ENCODE measurements at regions not wholly inside any gene's neighbourhood (a gene's known extent, or its start where the extent isn't known, plus 50 kb on each side); places are given as distances from the start of the nearest gene placed in this dataset.

DNA sequence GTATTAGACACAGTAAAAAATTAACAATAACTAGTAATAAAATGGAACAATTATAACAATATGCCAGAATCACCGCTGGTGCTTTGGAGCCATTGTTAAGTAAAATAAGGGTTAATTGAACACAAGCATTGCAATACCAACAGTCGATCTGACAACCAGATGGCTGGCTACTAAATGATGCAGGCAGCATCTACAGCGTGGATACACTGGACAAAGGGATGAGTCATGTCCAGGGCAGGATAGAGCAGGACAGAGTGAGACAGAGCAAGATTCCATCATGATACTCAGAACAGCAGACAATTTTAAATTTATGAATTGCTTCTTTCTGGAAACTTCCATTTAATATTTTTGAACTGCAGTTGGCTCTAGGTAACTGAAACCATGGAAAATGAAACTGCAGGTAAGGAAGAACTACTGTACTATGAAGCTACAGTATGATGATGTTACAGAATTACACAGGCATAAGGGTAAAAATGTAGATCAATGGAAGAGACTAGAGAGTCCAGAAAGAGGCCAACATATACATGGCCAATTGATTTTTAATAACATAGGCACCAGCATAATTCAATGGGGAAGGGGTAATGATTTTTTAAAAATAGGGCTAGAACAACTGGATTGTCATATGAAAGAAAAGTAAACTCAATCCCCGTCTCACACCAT lies 168.7 kb downstream of the RRAGC start:
- DNase-seq (ENCODE audit: low spot score): no peak
- Mint-ChIP-seq H3K4me3 (no peak overlapping the region), H3K9me3 (peaks cover 4% of the 10 kb centered on the region), H3K4me1 (peaks cover 9% of the 10 kb centered on the region), H3K27ac (no peak overlapping the region), H3K36me3 (no peaks in the 10 kb centered on the region), H3K27me3 (ENCODE audit: insufficient read depth, low read depth) (no peaks in the 10 kb centered on the region)
- Histone ChIP-seq H3K27me3 (no peaks in the 10 kb centered on the region), H3K4me1 (no peaks in the 10 kb centered on the region), H4K20me1 (ENCODE audit: low read depth) (no peaks in the 10 kb centered on the region), H3K4me3 (no peak overlapping the region), H3K79me2 (ENCODE audit: low read depth) (no peaks in the 10 kb centered on the region), H3K36me3 (no peaks in the 10 kb centered on the region), H3K27ac (no peak overlapping the region), H2AFZ (replicated peaks) (no peak overlapping the region), H3K4me2 (no peak overlapping the region), H3K9me3 (ENCODE audit: low read depth) (no peaks in the 10 kb centered on the region), H3K9ac (no peak overlapping the region), H3F3A (ENCODE audit: low read depth) (no peaks in the 10 kb centered on the region)
- no peak for TF ChIP-seq EZH2 (IDR thresholded peaks at IDR 0.05)
- TF ChIP-seq EZH2phosphoT487 (IDR thresholded peaks at IDR 0.05): no peak
- TF ChIP-seq, protein P1, sequence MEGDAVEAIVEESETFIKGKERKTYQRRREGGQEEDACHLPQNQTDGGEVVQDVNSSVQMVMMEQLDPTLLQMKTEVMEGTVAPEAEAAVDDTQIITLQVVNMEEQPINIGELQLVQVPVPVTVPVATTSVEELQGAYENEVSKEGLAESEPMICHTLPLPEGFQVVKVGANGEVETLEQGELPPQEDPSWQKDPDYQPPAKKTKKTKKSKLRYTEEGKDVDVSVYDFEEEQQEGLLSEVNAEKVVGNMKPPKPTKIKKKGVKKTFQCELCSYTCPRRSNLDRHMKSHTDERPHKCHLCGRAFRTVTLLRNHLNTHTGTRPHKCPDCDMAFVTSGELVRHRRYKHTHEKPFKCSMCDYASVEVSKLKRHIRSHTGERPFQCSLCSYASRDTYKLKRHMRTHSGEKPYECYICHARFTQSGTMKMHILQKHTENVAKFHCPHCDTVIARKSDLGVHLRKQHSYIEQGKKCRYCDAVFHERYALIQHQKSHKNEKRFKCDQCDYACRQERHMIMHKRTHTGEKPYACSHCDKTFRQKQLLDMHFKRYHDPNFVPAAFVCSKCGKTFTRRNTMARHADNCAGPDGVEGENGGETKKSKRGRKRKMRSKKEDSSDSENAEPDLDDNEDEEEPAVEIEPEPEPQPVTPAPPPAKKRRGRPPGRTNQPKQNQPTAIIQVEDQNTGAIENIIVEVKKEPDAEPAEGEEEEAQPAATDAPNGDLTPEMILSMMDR (IDR thresholded peaks at IDR 0.05): no peak

DNA sequence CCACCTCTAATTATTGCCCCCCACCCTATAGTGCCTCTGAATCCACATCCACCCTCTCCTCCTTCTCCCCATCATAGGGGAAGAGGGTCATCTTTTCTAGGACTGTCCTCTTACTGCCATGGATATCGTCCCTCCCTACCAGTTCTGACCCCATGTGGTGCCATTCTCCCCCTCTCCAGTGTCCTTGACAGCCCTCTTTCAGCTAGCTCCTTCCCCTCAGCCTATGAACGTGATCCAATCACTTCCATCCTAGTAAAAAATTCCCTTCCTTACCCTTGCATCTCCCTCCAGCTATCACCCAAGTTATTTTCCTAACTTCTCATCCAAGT lies 172.7 kb downstream of the RRAGC start:
- Histone ChIP-seq H3K4me3 (no peak overlapping the region), H3K4me2 (no peak overlapping the region), H3K9me3 (ENCODE audit: low read depth) (no peaks in the 10 kb centered on the region), H3K36me3 (no peaks in the 10 kb centered on the region), H3F3A (ENCODE audit: low read depth) (no peaks in the 10 kb centered on the region), H2AFZ (replicated peaks) (no peak overlapping the region), H3K79me2 (ENCODE audit: low read depth) (no peaks in the 10 kb centered on the region), H4K20me1 (ENCODE audit: low read depth) (no peaks in the 10 kb centered on the region), H3K4me1 (no peaks in the 10 kb centered on the region), H3K27ac (no peak overlapping the region), H3K27me3 (no peaks in the 10 kb centered on the region), H3K9ac (no peak overlapping the region)
- Mint-ChIP-seq H3K27ac (no peak overlapping the region), H3K36me3 (no peaks in the 10 kb centered on the region), H3K27me3 (ENCODE audit: insufficient read depth, low read depth) (no peaks in the 10 kb centered on the region), H3K9me3 (peaks cover 4% of the 10 kb centered on the region), H3K4me1 (peaks cover 9% of the 10 kb centered on the region), H3K4me3 (no peak overlapping the region)
- no peak for TF ChIP-seq EZH2phosphoT487 (IDR thresholded peaks at IDR 0.05)
- no peak for TF ChIP-seq EZH2 (IDR thresholded peaks at IDR 0.05)
- TF ChIP-seq, protein P1 (IDR thresholded peaks at IDR 0.05): no peak
- no peak for DNase-seq (ENCODE audit: low spot score)

DNA sequence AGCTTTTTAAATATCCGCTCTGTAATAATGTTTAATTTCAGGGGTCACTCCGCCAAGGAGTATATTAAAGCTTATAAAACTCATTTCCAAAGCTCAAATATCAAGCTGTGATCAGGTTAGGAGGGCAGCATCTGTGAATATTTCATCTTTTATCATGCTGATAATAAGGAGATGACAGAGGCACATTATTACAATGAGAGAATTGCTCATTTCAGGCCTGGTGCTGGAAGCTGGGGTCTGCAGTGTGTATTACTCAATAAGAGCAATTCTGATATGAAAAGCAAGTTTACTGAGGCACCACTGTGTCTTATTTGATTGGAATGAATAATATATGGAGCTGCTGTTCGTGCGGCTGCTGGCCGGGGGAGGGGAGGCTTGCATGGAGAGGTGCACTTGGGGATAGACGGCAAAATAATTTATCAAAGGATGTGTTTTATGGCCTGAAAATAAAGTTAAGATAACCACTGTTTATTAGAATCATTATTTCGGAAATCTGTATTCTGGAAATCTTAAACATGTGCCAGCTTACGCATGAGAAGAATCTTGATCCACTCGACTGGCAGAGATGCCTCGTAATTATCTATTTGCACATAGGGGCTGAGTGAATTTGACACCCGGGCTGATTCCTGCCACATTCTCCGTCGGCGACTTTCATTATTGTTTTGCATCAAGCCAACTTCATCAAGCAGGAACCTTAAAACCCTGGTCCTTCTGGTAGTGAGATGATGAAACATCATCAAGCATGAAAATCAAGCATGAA lies 173.2 kb downstream of the RRAGC start:
- H3K79me2 ChIP-seq (ENCODE audit: low read depth): no peaks in the 10 kb centered on the region
- Mint-ChIP-seq H3K36me3 (no peaks in the 10 kb centered on the region), H3K27ac (no peak overlapping the region), H3K4me1 (peaks cover 9% of the 10 kb centered on the region), H3K4me3 (no peak overlapping the region), H3K9me3 (no peaks in the 10 kb centered on the region), H3K27me3 (ENCODE audit: insufficient read depth, low read depth) (no peaks in the 10 kb centered on the region)
- H3K4me1 ChIP-seq: no peaks in the 10 kb centered on the region
- no peak for DNase-seq (ENCODE audit: low spot score)
- no peak overlapping the region for H3K4me2 ChIP-seq
- H3F3A ChIP-seq (ENCODE audit: low read depth): no peaks in the 10 kb centered on the region
- no peak overlapping the region for H3K4me3 ChIP-seq
- H3K27ac ChIP-seq: no peak overlapping the region
- H3K9me3 ChIP-seq (ENCODE audit: low read depth): no peaks in the 10 kb centered on the region
- H3K9ac ChIP-seq: no peak overlapping the region
- no peak overlapping the region for H2AFZ ChIP-seq (replicated peaks)
- no peaks in the 10 kb centered on the region for H3K36me3 ChIP-seq
- H3K27me3 ChIP-seq: no peaks in the 10 kb centered on the region
- no peaks in the 10 kb centered on the region for H4K20me1 ChIP-seq (ENCODE audit: low read depth)
- no peak for TF ChIP-seq EZH2 (IDR thresholded peaks at IDR 0.05)
- TF ChIP-seq EZH2phosphoT487 (IDR thresholded peaks at IDR 0.05): no peak
- TF ChIP-seq, protein P1 (IDR thresholded peaks at IDR 0.05): no peak
